MV-4-11 (cell line): ENCODE measurements at regions not wholly inside any gene's neighbourhood (a gene's known extent, or its start where the extent isn't known, plus 50 kb on each side); places are given as distances from the start of the nearest gene placed in this dataset.
"Not testable (repeated sequence)": the region's sequence is repeated elsewhere in the genome, so short reads cannot be mapped to it uniquely, and the experiment has no call there.

Experiments
- DNase-seq: peaks from one replicate; lab custom pipeline; 2025; lab: John Stamatoyannopoulos, UW

- not testable (repeated sequence) for DNase-seq
These were observed 50.6 kb upstream of the ZNG1B start for GRCh38 chr2:113386780-113387433.

GRCh38 chr2:113379621-113380020 lies 57.9 kb upstream of the ZNG1B start:
- DNase-seq = not testable (repeated sequence)

DNA sequence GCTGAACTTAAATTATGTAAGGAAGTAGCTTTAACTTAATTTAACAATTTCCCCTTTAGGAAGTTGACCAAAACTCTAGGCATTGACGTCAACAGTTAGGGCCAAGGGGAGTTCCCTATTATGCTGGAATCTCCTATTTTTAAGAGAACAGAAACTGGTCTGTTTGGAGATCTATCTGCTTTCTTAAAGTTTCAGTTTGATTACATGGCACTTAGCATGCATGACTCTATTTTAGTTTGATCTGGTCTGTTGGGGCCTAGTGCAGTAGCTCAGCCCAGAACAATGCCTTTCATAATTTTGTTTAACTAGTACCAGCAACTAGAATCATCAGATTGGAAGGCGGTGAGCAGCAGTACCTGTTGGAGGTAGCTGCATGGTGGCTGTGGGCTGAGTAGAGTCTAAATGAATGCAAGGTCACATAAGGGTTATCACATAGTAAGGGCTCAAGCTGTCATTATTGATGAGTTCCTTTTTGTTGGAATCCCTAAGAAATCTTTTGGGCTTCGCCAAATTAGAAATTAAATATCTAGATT lies 60.5 kb upstream of the ZNG1B start:
- DNase-seq = no peak

- DNase-seq = no peak
These were observed 61.1 kb upstream of the ZNG1B start for GRCh38 chr2:113376253-113376912.

DNA sequence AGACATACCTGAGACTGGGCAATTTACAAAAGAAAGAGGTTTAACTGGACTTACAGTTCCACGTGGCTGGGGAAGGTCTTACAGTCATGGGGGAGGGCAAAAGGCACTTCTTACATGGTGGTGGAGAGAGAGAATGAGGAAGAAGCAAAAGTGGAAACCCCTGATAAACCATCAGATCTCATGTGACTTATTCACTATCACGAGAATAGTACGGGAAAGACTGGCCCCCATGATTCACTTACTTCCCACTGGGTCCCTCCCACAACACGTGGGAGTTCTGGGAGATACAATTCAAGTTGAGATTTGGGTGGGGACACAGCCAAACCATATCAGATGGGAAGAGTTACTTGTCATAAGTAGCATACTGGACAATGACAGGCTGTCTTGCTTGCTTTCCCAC lies 62.6 kb upstream of the ZNG1B start:
- DNase-seq = not testable (repeated sequence)

DNA sequence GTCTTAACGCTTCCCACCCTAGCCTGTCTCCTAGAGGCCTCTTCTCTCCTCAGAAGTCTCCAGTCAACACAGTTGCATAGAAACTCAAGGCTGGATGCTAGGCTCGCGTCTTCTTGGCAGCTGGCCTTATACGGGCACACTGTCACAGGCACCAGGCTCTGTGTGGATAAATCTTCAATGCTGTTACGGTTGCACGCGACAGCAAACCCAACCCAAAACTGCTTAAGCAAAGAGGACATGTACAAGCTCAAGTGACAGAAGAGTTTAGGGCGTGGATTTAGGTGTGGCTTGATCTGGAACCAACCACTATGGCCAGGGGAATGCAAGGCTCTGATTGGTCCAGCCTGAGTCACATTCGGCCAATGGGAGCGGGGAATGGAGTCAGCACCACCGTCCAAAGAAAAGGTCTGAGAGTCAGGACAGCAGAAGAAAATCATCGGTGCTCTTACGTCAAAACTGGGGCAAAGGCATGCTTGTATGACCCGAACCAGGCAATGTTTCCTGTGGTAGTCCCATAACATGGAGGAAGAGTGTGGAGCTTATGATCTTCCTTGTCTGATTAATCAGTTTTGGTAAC lies 65.1 kb upstream of the ZNG1B start:
- DNase-seq = not testable (repeated sequence)

DNA sequence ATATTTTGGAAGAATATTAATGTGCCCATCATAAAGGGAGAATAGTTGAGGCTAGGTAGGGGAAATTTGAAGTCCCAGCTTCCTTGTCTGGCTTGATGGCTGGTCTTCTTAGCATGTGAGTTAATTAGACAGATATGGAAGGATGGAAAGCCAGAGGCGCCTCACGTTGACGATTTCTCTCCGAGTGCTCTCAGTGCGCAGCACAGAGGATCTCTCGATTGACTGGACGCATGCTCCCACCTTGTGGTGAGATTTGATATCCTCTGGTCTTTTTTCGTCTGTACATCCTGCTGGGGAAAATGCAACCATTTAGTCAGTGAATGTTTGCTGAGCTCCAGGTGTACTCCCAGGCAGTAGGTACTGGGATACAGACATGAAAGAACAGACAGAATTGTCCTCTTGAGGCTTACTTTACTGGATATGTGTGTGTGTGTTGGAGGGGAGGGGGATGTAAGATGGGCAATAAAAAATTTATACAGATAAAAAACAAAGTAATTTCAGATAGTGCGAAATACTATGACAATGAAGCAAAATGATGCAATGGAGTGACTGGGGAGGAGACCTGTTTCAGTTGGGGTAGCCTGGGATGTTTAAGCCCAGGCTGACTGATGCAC lies 66.9 kb upstream of the ZNG1B start:
- no peak for DNase-seq

DNA sequence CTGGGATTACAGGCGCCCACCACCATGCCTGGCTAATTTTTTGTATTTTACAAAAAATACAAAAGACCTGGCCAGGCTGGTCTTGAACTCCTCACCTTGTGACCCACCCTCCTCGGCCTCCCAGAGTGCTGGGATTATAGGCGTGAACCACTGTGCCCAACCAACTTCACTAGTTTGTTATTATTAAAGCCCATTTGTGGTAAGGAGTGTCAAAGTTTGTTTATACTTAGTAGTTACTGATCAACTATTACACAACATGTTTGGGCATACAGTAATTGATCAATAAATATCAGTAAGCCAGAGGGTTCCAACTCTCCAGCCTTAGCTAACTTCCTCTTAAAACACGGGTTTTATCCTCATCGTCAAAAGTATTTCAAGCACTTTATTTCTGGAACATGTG lies 67.5 kb upstream of the ZNG1B start:
- no peak for DNase-seq

DNA sequence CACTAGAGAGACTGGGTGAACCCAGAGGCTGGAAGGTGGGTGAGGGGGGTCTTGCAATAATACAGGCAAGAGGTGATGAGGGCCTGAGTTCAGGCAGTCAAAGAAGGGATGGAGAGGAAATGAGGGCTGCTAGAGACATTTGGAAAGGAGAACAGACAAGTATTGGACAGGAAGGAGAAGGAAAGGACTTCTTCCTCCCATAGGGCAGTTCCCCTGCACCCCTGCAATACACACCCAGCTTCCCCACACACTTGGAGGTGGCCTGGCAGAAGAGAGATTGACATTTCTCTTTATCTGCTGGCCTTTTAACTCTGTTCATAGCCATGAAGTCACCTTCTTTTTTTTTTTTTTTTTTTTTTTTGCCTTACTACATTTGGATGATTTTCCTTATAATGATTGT lies 68.9 kb upstream of the ZNG1B start:
- DNase-seq = not testable (repeated sequence)

GRCh38 chr2:113366821-113367220 lies 70.7 kb upstream of the ZNG1B start:
- DNase-seq = not testable (repeated sequence)

DNA sequence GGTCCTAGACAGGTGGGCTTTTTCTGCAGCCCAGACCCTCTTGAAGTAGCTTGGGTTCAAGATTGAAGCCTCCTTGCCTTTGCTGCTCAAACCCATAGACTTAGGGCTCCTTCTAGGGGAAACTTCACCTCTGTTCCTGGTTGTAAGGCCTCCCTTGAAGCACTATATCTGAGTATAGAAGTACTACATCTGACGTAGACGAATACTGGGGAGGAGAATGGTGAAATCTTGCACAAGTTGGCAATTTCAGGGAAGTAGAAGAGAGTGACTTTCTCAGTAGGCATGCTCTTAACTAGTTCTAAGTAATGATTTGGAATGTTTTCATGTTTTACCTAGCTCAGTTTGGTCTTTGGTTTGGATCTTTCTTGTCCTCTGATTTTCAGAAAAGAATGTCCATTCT lies 71.7 kb upstream of the ZNG1B start:
- DNase-seq = peak; percentile 29

GRCh38 chr2:113365290-113365689 lies 72.2 kb upstream of the ZNG1B start:
- DNase-seq = not testable (repeated sequence)

DNA sequence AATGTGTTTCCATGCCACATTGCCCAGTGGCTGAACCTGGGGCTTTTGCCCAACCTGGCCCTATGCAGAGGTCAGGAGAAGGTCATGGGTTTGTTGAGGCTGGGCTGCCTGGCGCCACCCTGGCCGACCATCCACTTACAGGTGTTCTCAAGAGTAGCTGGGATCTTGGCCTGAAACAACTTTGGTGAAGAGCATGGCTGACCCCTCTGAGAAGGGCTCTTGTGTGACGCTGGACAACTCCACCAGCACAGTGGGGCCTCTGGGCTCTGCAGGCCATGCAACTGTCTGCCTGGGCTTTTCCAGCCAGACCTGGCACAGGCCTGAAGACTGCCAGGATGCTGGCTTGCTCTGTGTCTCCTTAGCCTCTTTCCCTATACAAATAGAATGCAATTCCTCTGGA lies 76.4 kb upstream of the ZNG1B start:
- DNase-seq = no peak

GRCh38 chr2:113357071-113357470 lies 78.3 kb upstream of the PAX8 start:
- DNase-seq = no peak

DNA sequence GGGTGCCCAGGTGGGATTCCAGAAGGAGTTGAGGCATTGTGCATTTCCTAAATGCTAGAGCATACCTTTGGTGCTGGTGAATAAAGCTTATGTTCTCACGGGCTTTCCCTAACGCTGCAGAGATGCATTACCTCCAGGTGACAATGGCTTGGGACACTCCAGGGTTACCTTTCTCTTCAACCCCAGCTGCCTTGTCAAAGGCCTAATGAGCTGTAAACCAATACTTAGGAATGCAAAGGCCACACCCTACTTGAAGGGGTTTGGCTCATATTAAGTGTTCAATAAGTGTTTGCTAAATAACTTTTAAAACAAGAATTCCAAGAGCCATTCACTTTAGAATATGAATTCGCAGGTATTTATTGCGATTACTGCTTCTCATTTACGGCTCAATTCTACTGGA lies 77.6 kb upstream of the PAX8 start:
- DNase-seq = not testable (repeated sequence)

DNA sequence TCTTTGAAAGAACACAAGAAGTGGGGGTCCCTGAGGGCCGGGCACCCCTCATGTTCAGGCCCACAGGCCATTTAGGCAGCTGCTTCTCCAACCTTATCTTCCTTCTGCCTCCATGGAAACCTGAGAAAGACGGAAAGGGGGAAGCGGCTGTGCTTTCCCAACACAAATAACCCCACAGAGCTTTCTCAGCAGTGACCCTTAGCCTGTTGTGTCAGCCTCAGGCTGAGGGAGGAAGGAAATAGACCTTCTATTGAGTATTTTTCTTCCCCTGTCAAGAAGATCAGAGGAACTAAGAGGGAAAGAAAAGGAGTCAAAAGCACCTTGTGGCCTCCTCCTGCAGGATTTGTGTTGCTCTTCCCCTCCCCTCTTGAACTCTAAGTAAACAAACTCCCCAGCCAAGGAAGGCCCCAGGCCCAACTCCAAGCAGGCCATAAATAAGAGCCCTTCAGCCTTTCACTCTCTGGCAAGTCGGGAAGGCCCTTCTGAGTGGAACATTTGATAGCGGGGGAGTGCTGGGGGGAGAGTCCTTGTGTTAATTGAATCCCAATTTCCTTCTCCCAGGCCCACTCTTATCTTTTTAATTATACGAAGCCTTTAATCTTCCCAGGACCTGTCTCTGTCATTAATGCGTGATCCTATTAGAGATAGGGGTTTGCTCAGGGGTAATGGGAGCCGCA lies 76.8 kb upstream of the PAX8 start:
- not testable (repeated sequence) for DNase-seq

DNA sequence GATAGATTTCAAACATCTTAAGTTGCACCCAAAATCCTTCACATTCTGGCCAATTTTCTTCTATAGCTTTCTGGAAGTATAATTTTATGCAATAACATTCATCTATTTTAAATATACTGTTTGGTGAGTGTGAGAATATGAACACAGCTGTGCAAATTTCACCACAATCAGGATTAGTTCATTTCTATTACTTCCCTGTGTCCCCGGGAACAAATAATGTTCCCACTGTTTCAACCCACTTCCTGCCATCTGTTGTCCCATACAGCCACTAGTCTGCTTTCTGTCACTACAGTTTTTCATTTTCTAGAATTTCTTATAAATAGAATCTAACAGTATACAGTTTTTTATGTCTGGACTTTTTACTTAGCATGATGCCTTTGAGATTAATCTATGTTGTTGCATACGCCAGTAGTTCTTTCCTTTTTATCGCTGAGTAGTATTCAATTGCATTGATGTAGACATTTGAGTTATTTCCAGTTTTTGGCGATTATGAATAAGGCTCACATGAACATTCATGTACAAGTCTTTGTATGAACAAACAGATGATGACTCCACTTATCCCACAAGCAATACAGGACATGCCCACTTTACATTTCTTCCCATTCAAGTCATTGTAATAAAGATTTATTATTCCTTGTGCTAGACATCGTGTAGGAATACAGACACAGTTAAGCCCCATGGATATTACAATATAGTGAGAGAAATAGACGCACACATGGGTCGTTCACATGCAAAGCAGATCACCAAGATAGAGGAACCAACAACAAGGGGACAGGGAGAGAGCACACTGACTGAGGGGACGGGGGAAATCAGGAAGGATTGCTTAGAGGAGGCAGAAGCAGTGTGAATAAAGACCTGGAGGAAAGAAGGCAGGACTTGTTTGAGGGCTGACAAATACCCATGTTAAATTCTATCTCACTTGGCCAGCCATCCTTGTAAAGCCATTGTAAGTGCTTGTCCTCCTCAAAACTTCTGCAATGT lies 72.9 kb upstream of the PAX8 start:
- peak; percentile 53 for DNase-seq

DNA sequence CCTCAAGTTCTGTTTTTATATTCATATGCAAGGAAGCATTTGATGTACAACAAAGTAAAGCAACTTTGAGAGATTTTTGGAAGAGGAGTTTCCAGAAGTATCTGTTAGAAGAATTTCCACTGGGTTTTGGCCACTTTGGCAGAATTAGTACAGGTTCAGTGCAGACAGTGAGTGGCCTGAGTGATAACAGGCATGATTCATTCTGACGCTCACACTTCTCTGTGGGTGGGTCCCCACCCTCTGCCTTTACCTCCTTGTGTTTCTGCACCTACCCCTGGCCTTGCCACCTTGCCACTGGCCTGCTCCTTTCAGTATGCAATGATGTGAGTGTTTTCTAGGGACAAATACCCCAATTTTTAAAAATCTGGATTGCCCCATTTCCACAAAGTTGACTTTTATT lies 65.1 kb upstream of the PAX8 start:
- DNase-seq = not testable (repeated sequence)

- peak; percentile 68 for DNase-seq
These were observed 63.9 kb upstream of the PAX8 start for GRCh38 chr2:113342650-113343049.

DNA sequence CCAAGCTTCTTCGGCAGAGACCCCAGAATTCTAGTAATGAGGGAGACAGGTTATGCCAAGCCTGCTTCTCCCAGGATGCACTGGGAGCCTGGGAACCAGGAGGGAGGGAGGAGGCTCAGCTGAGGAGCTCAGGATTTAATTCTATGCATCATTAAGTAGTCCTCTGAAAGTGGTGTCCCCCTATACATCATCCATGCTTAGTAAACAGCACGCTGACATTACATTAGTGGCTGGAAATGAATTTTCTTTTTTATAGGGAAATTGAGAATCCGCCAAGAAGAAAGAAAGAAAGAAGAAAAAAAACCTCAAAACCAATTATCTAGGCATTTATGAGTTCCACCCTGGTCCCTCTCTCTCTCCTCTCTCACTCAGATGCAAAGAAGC lies 63.1 kb upstream of the PAX8 start:
- not testable (repeated sequence) for DNase-seq
